ENCODE measurements at regions not wholly inside any gene's neighbourhood (a gene's known extent, or its start where the extent isn't known, plus 50 kb on each side); places are given as distances from the start of the nearest gene placed in this dataset.

- no peak overlapping the region for H3K4me3 ChIP-seq
- H3K36me3 ChIP-seq (replicated peaks in 1 of 2) = no peaks in the 10 kb centered on the region
- no peak for DNase-seq
- no peaks in the 10 kb centered on the region for H3K27me3 ChIP-seq
- TF ChIP-seq CTCF (IDR thresholded peaks at IDR 0.05) = no peak
- no peak for TF ChIP-seq POLR2A (IDR thresholded peaks at IDR 0.05)
- H3K27ac ChIP-seq = no peak overlapping the region
- H3K4me1 ChIP-seq (replicated peaks in 1 of 2) = no peaks in the 10 kb centered on the region
- no peaks in the 10 kb centered on the region for H3K9me3 ChIP-seq (replicated peaks in 1 of 3)
- WGBS, 4 donors = 91 to 96% (median 93%) methylated on average over 4 of the region's 4 CpGs
- intact Hi-C loops (cut with DNase I) = no loop called here
These were observed 73.8 kb upstream of the PPP2R5A start for GRCh38 chr1:212211371-212211770.

DNA sequence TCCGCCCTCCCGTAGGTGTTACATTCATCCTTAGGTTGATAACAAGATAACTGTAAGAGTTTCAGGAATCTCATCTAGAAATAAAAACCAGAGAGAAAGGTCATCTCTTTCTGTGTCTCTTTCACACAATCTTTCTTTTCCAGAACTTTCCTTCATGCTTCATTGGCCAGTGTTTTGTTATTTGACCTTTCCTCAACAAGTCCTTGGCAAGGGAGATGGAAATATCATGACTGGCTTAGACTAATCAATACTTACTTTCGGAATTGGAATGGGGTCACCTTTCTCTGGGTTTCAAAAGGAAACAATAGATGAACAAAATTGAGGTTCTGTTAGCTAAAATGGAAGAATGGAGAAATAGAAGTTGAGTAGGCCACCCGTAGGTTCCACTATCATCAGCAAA, 72.9 kb upstream of the PPP2R5A start:
- Histone ChIP-seq H3K36me3 (replicated peaks in 1 of 2) (no peaks in the 10 kb centered on the region), H3K4me1 (replicated peaks in 1 of 2) (no peaks in the 10 kb centered on the region), H3K27me3 (no peaks in the 10 kb centered on the region), H3K27ac (no peak overlapping the region), H3K4me3 (no peak overlapping the region), H3K9me3 (replicated peaks in 1 of 3) (no peaks in the 10 kb centered on the region)
- DNase-seq = no peak
- WGBS, 4 donors = 90 to 97% (median 94%) methylated on average over 4 of the region's 4 CpGs
- intact Hi-C loops (cut with DNase I) = no loop called here
- TF ChIP-seq CTCF (IDR thresholded peaks at IDR 0.05) (no peak), POLR2A (IDR thresholded peaks at IDR 0.05) (no peak)

- DNase-seq = no peak
- intact Hi-C loops (cut with DNase I) = no loop called here
- Histone ChIP-seq H3K9me3 (replicated peaks in 1 of 3) (no peaks in the 10 kb centered on the region), H3K27ac (no peak overlapping the region), H3K4me3 (no peak overlapping the region), H3K4me1 (replicated peaks in 1 of 2) (no peaks in the 10 kb centered on the region), H3K36me3 (replicated peaks in 1 of 2) (no peaks in the 10 kb centered on the region), H3K27me3 (no peaks in the 10 kb centered on the region)
- TF ChIP-seq POLR2A (IDR thresholded peaks at IDR 0.05) = no peak
- TF ChIP-seq CTCF (IDR thresholded peaks at IDR 0.05) = no peak
- WGBS, 4 donors = 81 to 89% (median 84%) methylated on average over 6 to 7 of the region's 7 CpGs
These were observed 72.3 kb upstream of the PPP2R5A start for GRCh38 chr1:212212906-212213305.

DNA sequence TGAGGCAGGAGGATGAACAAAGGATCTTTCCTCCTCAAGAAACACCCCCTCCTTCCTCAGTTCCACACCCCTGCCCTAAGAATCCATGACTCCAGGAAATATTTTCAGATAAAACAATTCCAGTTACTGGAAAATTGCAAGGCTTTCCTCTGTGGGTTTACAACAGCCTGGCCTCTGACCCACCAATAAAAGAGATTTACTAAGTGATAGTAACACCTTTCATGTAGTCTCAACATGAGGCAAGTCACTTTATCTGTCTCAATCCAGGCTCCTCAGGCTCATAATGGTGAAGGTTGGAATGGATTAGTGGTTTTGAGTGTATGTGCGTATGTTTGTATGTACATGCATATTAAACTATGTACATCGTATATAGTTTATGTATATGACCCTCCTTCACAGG, 71.4 kb upstream of the PPP2R5A start:
- intact Hi-C loops (cut with DNase I) = no loop called here
- no peak for DNase-seq
- Histone ChIP-seq H3K27me3 (no peaks in the 10 kb centered on the region), H3K27ac (no peak overlapping the region), H3K4me3 (no peak overlapping the region), H3K4me1 (replicated peaks in 1 of 2) (no peaks in the 10 kb centered on the region), H3K36me3 (replicated peaks in 1 of 2) (no peaks in the 10 kb centered on the region), H3K9me3 (replicated peaks in 1 of 3) (no peaks in the 10 kb centered on the region)
- 84 to 96% (median 88%) methylated on average over 2 of the region's 2 CpGs for WGBS, 4 donors
- TF ChIP-seq POLR2A (IDR thresholded peaks at IDR 0.05) = no peak
- no peak for TF ChIP-seq CTCF (IDR thresholded peaks at IDR 0.05)
